ENCODE measurements at regions not wholly inside any gene's neighbourhood (a gene's known extent, or its start where the extent isn't known, plus 50 kb on each side); places are given as distances from the start of the nearest gene placed in this dataset.
A peak's percentile ranks its signal among the peaks of the same experiment; 100 is the strongest.

DNA sequence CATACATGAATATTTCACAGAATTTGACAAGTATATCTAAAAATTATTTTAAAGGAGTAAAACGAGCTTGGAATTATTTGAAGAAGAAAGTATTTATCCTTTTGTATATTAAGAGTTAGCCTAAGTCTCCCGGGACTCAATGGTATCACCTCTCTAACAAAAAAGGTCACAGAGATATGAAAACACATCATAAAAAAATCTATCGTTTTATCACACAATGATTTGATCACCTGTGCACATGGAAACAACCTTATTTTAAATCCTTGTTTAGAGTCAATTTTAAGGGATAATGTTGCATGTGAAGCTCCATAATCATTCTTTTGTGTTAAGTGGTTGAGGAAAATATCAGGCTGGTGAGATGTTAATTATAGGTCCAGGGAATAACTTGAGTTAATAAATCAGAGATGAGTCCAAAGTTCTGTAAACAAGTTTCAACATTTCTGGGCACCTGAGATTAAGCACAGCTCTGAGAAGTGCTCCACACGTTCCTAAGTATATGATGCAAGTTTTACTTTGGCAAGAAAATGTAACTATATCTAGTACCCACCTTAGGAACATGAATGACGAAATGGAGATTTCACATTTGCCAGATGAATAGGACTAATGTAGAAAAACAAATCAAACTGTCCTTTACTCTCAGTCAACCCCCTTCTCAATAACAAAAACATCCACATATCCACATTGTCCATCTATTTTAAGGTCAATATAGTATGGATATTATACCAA lies 148.5 kb upstream of the AKR1E2 start:
- no peak for DNase-seq (ENCODE audit: low read depth)
- H3K4me3 ChIP-seq (ENCODE audit: control insufficient read depth, low read depth, low read length), result no peak overlapping the region

DNA sequence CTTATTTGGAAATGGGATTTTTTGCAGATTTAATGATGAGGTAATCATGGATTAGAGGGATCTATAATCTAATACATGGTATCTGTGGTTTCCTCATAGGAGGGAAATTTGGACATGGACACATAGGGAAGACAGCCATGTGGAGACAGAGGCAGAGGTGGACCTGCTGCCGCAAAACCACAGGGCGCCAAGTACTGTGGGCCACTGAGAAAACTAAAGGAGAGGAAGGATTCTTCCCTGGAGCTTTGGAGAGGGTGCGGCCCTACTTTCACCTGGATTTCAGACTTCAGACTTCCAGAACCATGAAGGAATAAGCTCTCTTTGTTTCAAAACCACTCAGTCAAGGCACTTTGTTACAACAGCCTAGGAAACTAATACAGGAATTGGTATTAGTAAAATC lies 149.4 kb upstream of the AKR1E2 start:
- DNase-seq (ENCODE audit: low read depth), result no peak
- TF ChIP-seq, protein P1, sequence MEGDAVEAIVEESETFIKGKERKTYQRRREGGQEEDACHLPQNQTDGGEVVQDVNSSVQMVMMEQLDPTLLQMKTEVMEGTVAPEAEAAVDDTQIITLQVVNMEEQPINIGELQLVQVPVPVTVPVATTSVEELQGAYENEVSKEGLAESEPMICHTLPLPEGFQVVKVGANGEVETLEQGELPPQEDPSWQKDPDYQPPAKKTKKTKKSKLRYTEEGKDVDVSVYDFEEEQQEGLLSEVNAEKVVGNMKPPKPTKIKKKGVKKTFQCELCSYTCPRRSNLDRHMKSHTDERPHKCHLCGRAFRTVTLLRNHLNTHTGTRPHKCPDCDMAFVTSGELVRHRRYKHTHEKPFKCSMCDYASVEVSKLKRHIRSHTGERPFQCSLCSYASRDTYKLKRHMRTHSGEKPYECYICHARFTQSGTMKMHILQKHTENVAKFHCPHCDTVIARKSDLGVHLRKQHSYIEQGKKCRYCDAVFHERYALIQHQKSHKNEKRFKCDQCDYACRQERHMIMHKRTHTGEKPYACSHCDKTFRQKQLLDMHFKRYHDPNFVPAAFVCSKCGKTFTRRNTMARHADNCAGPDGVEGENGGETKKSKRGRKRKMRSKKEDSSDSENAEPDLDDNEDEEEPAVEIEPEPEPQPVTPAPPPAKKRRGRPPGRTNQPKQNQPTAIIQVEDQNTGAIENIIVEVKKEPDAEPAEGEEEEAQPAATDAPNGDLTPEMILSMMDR (IDR thresholded peaks at IDR 0.05; ENCODE audit: control insufficient read depth, insufficient read depth, low read depth, low read length, missing control alignments), result no peak
- H3K4me3 ChIP-seq (ENCODE audit: control insufficient read depth, low read depth, low read length), result no peak overlapping the region

More for the DNA sequence above, 148.5 kb upstream of the AKR1E2 start:
- TF ChIP-seq, protein P1 (IDR thresholded peaks at IDR 0.05; ENCODE audit: control insufficient read depth, insufficient read depth, low read depth, low read length, missing control alignments), result no peak

DNA sequence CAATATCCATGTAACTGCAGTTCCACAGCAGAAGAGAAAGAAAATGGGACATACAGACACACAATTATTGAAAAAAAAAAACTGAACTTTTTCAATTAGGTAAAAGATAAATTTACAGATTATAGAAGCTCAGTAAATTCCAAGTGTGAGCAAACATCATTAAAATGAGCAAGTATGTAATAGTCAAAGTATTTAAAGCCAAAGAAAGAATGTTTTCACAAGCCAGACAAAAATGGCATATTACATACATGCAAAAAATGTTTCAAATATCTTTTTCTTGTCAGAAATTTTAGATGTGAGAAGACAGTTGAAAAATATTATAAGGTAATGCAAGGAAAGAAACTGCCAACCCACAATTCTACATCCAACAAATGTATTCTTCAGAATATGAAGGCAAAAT lies 150.2 kb upstream of the AKR1E2 start:
- TF ChIP-seq, protein P1 (IDR thresholded peaks at IDR 0.05; ENCODE audit: control insufficient read depth, insufficient read depth, low read depth, low read length, missing control alignments), result no peak

DNA sequence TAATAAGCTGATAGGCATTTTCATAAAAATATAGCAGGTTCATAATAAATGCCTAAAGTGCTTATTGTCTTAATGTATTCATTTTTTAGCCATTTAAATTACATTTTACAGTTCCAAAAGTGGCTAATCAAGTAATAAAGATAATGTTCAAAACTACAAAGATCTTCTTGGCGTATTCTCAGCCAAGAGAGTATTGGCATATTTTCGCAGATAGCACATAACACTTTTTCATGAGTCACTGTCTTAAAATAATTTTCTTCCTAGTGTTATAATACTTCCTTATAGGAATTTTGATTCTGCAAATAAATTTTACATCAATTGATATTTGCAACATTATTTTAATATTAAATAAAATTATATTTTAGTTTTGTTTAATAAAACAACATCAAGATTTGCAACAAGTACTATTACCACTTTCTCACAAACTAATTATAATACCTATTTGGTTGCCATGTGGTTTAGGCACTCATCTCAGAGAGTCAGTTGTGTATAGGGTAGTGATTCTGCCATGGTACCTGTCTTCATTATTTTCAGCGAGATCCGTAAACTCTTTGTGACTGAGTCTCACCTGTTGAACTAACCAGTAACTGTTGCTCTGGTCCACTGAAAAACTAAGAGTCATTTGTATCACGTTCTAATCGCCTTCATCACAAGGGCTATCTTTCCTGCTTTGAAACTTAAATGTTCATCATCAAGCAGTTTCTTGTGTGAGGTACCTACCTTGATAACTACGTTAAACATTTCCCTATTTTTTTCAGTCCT lies 152.5 kb upstream of the AKR1E2 start:
- TF ChIP-seq, protein P1 (IDR thresholded peaks at IDR 0.05; ENCODE audit: control insufficient read depth, insufficient read depth, low read depth, low read length, missing control alignments), result no peak
- DNase-seq (ENCODE audit: low read depth), result no peak
- H3K4me3 ChIP-seq (ENCODE audit: control insufficient read depth, low read depth, low read length), result no peak overlapping the region

More for the DNA sequence above, 150.2 kb upstream of the AKR1E2 start:
- no peak for DNase-seq (ENCODE audit: low read depth)
- no peak overlapping the region for H3K4me3 ChIP-seq (ENCODE audit: control insufficient read depth, low read depth, low read length)

DNA sequence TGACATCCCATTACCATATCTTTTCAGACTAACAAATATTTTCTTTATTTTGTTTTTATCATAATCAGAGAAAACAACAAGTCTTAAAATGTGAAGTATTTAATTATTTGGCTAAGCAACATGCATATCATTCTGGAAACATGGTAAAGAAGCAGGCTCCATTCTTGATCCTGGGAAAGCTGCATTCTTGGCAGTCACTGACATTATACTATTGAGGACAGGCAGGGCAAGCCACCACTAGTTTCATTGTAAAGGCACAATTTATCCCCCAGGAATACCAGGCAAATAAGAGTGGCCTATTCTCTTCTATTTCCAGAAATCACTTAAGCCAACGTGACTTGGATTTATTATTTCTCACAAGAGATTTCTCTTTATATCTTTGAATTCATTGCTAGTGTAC lies 153.8 kb upstream of the AKR1E2 start:
- TF ChIP-seq, protein P1 (IDR thresholded peaks at IDR 0.05; ENCODE audit: control insufficient read depth, insufficient read depth, low read depth, low read length, missing control alignments), result no peak
- H3K4me3 ChIP-seq (ENCODE audit: control insufficient read depth, low read depth, low read length), result no peak overlapping the region
- DNase-seq (ENCODE audit: low read depth), result no peak

DNA sequence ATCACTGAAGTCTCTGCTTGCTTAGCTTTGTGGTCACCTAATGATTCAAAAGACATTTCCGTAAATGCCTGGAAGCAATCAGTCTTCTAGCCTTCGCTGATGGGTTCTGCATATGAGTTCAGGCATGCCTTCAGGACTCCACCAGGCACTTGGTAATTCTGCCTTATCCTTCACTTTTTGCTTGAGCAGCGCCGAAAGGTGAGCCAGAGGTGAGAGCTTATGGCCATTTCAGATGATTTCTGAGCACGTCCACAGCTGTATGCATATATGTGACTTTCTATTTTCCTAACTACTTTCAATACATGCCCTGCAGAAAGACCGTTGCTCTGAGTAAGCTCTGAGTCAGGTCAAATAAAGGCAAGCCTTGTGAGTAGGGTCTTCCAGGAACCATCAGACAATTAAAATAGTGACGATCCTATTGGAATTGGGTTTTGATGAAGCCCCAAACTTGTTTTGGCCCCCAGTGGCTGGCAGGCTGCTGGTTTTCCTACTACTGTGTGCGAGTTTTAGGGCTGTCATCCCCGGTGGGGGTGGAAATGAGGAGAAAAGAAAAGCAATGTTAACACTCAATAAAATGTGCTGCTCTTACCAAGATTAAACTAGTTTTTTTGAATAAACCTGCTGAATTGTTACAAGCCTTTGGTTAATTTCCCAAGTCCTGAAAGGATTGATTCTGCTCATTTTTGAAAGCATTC lies 154.4 kb upstream of the AKR1E2 start:
- DNase-seq (ENCODE audit: low read depth), result no peak
- H3K4me3 ChIP-seq (ENCODE audit: control insufficient read depth, low read depth, low read length), result peak overlapping the region; percentile 13; the same call in 1 of the 2 replicates
- TF ChIP-seq, protein P1 (IDR thresholded peaks at IDR 0.05; ENCODE audit: control insufficient read depth, insufficient read depth, low read depth, low read length, missing control alignments), result no peak

All from AG09309 (cell line).